ENCODE measurements at regions not wholly inside any gene's neighbourhood (a gene's known extent, or its start where the extent isn't known, plus 50 kb on each side); places are given as distances from the start of the nearest gene placed in this dataset.
"Not testable (repeated sequence)": the region's sequence is repeated elsewhere in the genome, so short reads cannot be mapped to it uniquely, and the experiment has no call there.

GRCh38 chr9:31030741-31031202 lies 1353.7 kb upstream of the ACO1 start:
- Histone ChIP-seq H3K4me1 (peaks cover 0 to 11% (median 3%) of the 10 kb centered on the region in 4 donors), H3K9me3 (no peaks in the 10 kb centered on the region), H3K27me3 (no peaks in the 10 kb centered on the region), H3K27ac (replicated peaks in 1 of 4) (no peak overlapping the region), H3K36me3 (no peaks in the 10 kb centered on the region), H3K4me3 (peak overlapping the region; percentile 4 to 33 (median 28))
- TF ChIP-seq POLR2A (IDR thresholded peaks at IDR 0.05; ENCODE audit: low read depth) (no peak), EP300 (IDR thresholded peaks at IDR 0.05) (no peak), POLR2AphosphoS5 (IDR thresholded peaks at IDR 0.05) (no peak)
- TF ChIP-seq, protein P1, sequence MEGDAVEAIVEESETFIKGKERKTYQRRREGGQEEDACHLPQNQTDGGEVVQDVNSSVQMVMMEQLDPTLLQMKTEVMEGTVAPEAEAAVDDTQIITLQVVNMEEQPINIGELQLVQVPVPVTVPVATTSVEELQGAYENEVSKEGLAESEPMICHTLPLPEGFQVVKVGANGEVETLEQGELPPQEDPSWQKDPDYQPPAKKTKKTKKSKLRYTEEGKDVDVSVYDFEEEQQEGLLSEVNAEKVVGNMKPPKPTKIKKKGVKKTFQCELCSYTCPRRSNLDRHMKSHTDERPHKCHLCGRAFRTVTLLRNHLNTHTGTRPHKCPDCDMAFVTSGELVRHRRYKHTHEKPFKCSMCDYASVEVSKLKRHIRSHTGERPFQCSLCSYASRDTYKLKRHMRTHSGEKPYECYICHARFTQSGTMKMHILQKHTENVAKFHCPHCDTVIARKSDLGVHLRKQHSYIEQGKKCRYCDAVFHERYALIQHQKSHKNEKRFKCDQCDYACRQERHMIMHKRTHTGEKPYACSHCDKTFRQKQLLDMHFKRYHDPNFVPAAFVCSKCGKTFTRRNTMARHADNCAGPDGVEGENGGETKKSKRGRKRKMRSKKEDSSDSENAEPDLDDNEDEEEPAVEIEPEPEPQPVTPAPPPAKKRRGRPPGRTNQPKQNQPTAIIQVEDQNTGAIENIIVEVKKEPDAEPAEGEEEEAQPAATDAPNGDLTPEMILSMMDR (IDR thresholded peaks at IDR 0.05) = no peak
- intact Hi-C loops (cut with DNase I) = no loop called here
- 11% methylated on average over 6 of the region's 6 CpGs for WGBS
- no peak for DNase-seq (ENCODE audit: extremely low spot score)

DNA sequence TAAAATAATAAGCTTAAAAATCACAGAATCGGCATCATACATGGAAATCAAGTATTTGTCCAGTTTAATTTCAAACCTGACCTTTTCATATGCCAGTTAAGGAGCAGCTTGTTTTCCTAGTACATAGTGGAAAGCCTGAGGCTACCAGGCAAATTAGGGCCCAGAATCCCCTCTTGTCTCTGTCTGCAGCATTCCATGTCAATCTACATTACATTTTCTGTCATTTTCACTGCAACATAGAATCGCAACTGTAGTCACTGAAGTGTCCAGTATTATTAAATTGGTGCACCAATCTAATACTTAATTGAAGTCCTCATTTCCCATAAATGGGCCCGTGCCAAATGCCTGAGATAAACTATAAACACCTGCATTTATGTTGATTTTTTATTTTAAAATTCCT lies 1352.2 kb upstream of the ACO1 start:
- H3K27me3 ChIP-seq = no peaks in the 10 kb centered on the region
- TF ChIP-seq POLR2A (IDR thresholded peaks at IDR 0.05; ENCODE audit: low read depth) = no peak
- TF ChIP-seq, protein P1 (IDR thresholded peaks at IDR 0.05) = no peak
- TF ChIP-seq POLR2AphosphoS5 (IDR thresholded peaks at IDR 0.05) = no peak
- TF ChIP-seq EP300 (IDR thresholded peaks at IDR 0.05) = no peak
- no peaks in the 10 kb centered on the region for H3K9me3 ChIP-seq
- peaks cover 0 to 11% (median 3%) of the 10 kb centered on the region in 4 donors for H3K4me1 ChIP-seq
- H3K4me3 ChIP-seq = no peak overlapping the region
- no peaks in the 10 kb centered on the region for H3K36me3 ChIP-seq
- intact Hi-C loops (cut with DNase I) = no loop called here
- H3K27ac ChIP-seq (replicated peaks in 1 of 4) = no peak overlapping the region
- no peak for DNase-seq (ENCODE audit: extremely low spot score)
- 88% methylated on average over 3 of the region's 3 CpGs for WGBS

GRCh38 chr9:31034311-31034710 lies 1350.1 kb upstream of the ACO1 start:
- 65% methylated on average over 4 of the region's 4 CpGs for WGBS
- intact Hi-C loops (cut with DNase I) = no loop called here
- no peak overlapping the region for H3K27ac ChIP-seq (replicated peaks in 1 of 4)
- no peak for DNase-seq (ENCODE audit: extremely low spot score)
- no peaks in the 10 kb centered on the region for H3K27me3 ChIP-seq
- no peaks in the 10 kb centered on the region for H3K36me3 ChIP-seq
- no peaks in the 10 kb centered on the region for H3K9me3 ChIP-seq
- TF ChIP-seq, protein P1 (IDR thresholded peaks at IDR 0.05) = no peak
- TF ChIP-seq POLR2A (IDR thresholded peaks at IDR 0.05; ENCODE audit: low read depth) = no peak
- no peak for TF ChIP-seq POLR2AphosphoS5 (IDR thresholded peaks at IDR 0.05)
- no peak for TF ChIP-seq EP300 (IDR thresholded peaks at IDR 0.05)
- no peak overlapping the region for H3K4me3 ChIP-seq
- peaks cover 0 to 11% (median 3%) of the 10 kb centered on the region in 4 donors for H3K4me1 ChIP-seq

- TF ChIP-seq EP300 (IDR thresholded peaks at IDR 0.05) (no peak), POLR2A (IDR thresholded peaks at IDR 0.05; ENCODE audit: low read depth) (no peak), POLR2AphosphoS5 (IDR thresholded peaks at IDR 0.05) (no peak)
- TF ChIP-seq, protein P1 (IDR thresholded peaks at IDR 0.05) = no peak
- H3K27me3 ChIP-seq = no peaks in the 10 kb centered on the region
- intact Hi-C loops (cut with DNase I) = no loop called here
Measured at GRCh38 chr9:31040564-31040963, 1343.9 kb upstream of the ACO1 start.

GRCh38 chr9:31045810-31046209 lies 1338.6 kb upstream of the ACO1 start:
- Histone ChIP-seq H3K27ac (replicated peaks in 1 of 4) (no peak overlapping the region), H3K36me3 (no peaks in the 10 kb centered on the region), H3K9me3 (no peaks in the 10 kb centered on the region), H3K4me3 (no peak overlapping the region), H3K4me1 (no peaks in the 10 kb centered on the region), H3K27me3 (no peaks in the 10 kb centered on the region)
- TF ChIP-seq, protein P1 (IDR thresholded peaks at IDR 0.05) = no peak
- no peak for TF ChIP-seq POLR2A (IDR thresholded peaks at IDR 0.05; ENCODE audit: low read depth)
- no peak for TF ChIP-seq POLR2AphosphoS5 (IDR thresholded peaks at IDR 0.05)
- no peak for DNase-seq (ENCODE audit: extremely low spot score)
- intact Hi-C loops (cut with DNase I) = no loop called here
- 90% methylated on average over 1 of the region's 1 CpG for WGBS

More at GRCh38 chr9:31040564-31040963, 1343.9 kb upstream of the ACO1 start:
- DNase-seq (ENCODE audit: extremely low spot score) = no peak
- Histone ChIP-seq H3K4me3 (no peak overlapping the region), H3K36me3 (no peaks in the 10 kb centered on the region), H3K4me1 (no peaks in the 10 kb centered on the region), H3K27ac (replicated peaks in 1 of 4) (no peak overlapping the region), H3K9me3 (no peaks in the 10 kb centered on the region)
- 90% methylated on average over 4 of the region's 4 CpGs for WGBS

GRCh38 chr9:31061592-31061991 lies 1322.9 kb upstream of the ACO1 start:
- H3K4me3 ChIP-seq; H3K27ac ChIP-seq (replicated peaks in 1 of 4); H3K9me3 ChIP-seq; H3K4me1 ChIP-seq; H3K27me3 ChIP-seq; H3K36me3 ChIP-seq; DNase-seq (ENCODE audit: extremely low spot score); intact Hi-C loops (cut with DNase I): not testable (repeated sequence)
- WGBS = 86% methylated on average over 15 of the region's 15 CpGs

Data from esophagus muscularis mucosa (tissue), 4 donors.